HG03439 (cell line): ENCODE measurements at regions not wholly inside any gene's neighbourhood (a gene's known extent, or its start where the extent isn't known, plus 50 kb on each side); places are given as distances from the start of the nearest gene placed in this dataset.
A peak's percentile ranks its signal among the peaks of the same experiment; 100 is the strongest.
"Not testable (repeated sequence)": the region's sequence is repeated elsewhere in the genome, so short reads cannot be mapped to it uniquely, and the experiment has no call there.

ENCODE experiments used
- ATAC-seq: cut with Tn5 transposase; IDR thresholded peaks from one replicate; pipeline ENCODE4 v1.9.1; 2021; ENCODE audit warnings: mild to moderate bottlenecking, moderate library complexity; ENCODE audit not compliant: unreplicated experiment

DNA sequence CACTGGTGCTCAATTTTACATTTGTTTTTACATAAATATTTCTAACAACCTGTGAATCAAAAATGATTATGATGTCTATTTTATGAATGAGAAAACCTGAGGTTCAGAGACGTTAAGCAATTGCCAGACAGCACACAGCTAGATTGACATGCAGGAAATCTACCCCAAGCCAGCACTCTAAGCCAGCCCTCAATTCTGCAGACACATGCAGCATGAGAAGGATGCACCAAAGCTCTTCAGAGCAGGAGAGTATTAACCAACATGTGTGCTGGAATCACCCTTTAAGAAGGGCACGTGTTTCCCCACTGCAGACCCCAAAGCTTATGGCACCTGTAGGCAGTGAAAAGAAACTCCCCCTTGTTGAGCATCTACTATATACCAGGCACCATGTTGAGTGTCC is 126.1 kb upstream of the ARHGEF3 start:
- ATAC-seq = no peak

DNA sequence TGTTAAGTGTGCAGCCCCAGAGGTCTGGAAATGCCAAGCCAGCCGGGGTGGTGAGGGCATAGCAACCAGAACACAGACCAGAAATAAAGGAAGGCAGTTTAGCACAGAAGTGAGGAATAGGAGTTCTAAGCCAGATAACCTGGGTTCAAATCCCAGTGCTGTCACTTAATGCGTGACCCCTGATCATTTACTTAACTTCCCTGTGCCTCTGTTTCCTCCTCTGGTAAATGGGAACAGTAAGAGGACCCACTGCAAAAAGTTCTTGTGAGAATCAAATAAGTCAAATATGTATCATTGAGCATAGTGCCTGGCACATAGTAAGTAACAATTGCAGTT is 125.2 kb upstream of the ARHGEF3 start:
- no peak for ATAC-seq

DNA sequence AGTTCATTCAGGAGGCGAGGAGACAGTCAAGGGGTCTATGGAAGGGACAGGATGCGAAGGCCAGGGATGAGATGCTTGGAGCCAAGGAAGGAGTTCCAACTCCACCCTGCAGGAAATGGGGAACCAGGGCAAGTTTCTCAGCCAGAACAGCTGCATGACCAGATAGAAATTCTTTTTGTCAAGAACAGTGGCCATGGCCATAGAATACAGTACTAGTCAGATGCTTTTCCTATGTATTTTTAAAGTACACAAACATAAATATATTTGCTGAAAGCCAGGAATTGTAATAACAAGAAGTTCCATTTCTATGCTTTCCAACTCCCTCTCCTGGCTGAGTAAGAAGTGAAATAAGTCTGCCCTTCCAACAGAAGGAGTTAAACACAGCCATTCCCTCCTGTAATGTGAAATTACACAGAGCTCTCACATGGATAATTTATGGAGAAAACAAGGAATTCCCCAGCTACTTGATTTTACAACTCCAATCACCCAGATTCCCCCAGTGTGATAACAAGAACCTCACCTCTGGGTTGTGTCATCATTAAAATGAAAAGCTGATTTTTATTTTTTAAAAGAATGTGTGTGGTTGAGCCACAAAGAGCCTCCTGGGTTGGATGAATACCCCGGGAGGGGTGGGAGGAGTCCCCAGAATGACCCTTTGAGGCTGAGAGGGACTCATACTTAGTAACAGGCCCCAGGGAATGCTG is 124.6 kb upstream of the ARHGEF3 start:
- no peak for ATAC-seq

DNA sequence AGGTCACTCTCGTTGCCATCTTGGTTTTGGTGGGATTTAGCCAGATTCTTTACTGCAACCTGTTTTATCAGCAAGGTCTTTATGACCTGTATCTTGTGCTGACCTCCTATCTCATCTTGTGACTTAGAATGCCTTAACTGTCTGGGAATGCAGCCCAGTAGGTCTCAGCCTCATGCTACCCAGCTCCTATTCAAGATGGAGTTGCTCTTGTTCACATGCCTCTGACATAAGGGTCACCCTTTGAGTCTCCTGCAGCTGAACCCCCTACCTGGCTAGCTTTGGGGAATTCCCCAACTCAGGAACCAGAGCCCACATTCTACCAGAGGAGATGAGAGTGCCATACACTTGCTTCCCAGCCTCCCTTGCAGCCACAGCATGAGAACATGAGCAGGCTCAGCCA is 123.0 kb upstream of the ARHGEF3 start:
- not testable (repeated sequence) for ATAC-seq

DNA sequence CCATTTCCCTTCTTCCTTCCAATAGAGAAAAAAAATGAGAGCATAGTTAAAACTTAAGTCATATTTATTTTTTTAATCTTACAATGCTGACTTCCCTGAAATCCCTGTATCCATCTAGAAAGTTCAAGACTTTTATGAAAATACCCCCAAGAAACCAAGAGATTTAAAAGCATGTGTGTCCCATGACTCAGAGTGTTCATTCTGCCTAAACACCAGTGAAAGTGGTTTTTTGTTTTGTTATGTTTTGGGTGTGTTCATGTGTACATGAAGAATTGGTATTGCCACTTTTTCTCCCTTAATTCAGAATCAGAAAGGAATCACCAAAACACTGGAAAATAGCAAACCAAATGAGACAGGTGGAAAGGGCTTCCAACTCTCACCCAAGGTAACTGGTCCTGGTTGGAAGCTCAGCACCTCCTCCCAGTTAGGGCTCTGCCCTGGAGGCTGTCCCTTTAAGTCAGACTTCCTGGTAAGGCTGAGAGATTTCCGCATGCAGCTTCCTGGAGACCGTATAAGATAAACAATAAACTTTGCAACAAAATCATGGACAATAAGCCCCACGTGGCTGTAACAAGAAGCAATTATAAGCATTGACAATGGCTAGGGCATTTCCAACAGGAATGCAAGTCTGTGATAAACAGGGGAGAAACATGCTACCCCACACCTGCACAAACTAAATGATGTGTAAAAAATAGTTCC is 121.9 kb upstream of the ARHGEF3 start:
- ATAC-seq = no peak

DNA sequence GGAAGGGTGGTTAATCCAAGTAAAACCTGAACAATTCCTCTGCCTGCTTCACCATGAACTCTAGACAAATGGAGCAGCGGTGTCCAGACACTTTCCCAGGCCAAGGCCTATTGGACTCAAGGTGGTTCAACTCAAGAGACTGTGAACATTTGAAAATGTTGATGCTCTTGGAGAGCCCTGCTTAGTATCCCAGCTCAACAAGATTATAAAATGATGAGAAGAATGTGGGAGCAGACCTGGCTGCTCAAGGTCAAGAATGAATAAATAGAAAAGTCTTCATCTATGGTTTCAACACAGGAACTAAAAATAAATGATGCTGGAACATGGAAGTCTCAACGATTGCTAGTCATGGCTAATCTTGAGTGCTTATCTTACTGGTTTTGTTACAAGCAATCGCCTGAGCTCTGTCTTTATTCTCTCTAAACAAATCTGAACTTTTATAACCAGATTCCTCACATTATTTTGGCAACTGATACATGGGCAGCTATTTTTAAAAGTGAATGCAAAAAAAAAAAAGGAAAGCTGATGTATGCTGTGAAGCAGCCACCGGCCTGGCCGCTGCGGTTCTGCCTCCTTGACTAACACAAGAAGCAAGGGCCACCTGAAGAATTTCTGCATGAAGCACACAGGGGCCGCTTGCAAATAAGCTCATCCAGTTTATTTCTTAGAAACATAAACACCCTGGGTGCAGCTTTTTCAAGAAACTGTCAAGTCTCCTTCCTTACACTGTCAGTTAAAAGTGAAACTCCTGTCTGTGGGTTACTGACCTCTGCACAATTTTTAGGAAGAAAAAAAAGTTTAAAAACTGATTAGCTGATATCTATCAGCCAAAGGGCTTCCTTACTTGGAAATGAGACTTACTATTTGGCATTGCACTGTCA is 120.1 kb upstream of the ARHGEF3 start:
- no peak for ATAC-seq

DNA sequence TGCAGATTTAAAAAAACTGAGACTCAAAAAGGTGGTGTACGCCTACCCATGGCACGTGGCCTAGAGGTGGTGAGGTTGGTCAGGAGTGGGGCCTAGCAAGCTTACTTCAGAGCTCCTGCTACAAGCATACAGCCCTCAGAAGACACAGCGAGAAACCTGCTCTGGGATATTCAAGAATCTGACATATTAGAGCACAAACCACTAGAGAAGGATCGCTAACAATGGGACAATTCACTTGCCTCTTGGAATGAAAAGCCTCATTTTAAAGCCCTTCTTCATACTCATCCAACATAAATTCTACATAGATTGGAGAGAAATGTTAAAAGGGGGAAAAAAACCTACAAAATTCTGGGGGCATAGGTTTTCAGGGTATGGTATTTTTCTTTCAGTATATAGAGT is 118.0 kb upstream of the ARHGEF3 start:
- no peak for ATAC-seq

DNA sequence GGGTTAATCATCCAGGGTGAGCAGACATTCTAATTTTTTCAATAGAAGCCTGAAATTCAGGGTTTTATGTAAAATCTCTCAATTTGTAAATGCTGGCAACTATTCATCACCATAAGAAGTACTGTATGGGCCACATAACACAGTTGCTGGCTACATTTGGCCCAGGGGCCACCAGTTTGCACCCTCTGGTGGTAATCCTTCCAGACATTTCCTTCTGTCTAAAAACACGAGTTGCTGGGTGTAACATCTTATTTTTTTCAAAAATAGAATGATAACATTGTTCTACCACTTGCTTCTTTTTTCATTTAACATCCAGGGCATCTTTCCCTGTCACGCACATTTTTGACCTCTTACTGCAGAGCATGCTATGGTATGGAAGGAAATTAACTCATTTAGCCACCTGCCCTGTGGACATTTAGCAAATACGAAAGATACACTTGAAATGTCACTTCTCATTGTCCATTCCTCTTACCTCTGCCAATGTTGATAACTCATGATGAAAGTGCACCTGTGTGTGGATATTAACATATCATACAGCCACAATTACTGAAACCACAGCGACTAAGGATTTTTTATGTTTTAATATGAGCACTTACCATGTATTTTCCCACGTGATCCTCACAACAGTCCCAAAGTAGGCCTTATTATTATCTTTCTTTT is 117.5 kb upstream of the ARHGEF3 start:
- no peak for ATAC-seq

DNA sequence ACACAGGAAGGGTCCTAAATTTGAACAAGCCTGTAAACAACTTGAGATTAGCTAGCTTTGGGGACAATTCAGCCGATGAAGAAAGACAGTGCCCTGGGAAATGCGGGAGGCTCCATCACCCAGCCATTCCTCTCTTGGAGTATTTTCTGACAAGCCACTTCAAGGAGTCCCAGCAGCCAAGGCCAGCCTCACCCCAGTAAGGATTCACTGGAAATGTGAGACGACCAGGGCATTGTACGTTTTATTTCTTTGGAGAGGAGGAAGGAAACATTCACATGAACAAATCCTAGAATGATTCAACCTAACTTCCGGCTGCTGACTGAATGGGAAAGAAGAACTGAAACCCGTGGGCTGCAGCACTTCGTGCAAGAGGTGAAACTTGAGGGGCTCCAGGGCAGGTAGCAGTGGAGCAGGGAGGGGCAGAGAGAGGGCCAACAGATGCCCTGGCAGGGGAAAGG is 116.4 kb upstream of the ARHGEF3 start:
- ATAC-seq = peak; percentile 51

DNA sequence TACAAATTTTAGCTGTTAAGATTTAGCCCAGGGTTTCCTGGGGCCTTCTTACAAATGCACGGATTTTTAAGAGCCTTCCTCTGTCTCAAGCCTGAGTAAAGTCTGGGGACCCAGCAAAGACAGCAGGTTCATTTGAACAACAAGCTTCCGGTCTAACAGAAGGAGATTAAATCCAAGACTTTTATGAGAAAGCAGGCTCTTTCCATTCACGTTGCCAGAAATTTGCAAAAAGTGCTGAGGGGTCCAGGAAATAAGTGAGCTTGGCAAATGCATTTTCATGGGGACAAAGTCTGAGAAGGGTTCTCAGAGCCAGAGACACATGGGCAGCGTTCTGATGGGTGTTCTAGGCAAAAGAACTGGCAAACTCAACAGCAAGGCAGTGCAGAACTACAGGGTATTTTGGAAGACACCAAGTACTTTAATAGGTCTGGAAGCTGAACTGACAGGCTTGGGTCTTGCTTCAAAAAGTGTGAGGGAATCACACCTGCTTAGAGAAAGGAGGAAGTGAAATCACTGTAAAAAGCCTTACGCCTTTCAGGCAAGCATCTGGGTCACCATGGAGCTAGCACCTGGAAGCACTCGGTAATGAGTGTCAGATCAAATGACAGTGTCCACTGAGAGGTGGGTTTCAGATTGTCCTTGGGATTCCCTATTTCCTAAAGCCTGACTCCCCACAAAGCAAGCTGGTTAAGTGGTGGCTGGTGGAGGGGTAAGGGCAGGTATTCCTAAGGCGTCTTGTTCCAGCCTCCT is 115.8 kb upstream of the ARHGEF3 start:
- peak; percentile 64 for ATAC-seq

DNA sequence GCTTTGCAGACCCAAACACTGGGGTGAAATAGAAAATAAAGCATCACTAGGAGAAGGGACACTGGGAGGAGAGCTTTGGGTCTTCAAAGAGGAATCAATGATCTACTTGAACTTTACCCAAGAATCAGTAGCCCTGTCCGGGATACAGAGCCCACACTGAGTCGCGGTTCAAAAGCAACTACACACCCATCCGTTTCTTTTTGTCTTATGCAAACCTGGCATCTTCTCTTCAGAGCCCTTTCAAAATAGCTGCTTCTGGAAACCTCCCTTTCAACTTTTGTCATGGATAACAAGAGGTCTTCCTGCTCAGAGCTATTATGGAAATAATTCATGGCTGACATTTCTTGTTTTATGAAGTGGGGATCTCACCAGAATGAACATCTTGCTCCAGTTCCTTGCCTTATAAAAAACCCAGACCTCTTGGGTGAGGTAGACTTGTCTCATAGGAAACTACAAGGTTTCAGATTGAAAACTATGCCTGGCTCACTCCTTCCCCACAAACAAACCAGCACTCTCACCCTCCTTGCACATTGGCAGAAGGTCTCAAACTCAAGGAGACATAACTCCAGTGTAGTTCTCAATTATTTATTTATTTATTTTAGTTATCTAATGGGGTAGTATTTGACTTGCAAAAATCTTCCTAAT is 115.1 kb upstream of the ARHGEF3 start:
- ATAC-seq = no peak

DNA sequence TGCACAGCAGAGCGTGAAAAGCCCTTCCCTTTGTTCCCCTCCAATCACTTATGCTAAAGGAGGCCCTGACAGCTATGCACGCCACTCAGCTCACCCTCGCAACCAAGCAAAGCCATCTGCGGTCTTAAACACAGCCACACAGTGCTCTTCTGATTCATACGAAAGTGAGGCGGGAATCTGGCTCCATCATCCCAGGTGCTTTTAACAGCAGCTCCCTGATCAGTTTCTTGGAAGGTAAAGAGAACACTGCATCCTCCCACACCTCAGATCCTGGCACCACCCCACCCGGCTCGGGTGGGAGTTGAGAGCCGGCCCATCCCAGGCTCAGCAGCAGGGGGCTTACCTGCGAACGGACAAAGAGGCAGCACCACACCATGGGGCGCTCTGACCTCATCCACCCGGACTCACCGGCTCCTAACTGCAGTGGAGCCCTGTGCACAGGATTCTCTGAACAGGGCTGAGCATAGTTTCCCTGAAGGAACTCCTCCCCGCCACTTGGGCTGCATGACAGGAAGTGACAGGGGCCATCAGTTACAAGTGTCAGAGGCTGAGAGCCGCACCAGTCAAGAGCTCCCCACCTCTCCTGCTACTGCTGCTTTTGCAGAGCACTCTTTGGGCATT is 114.3 kb upstream of the ARHGEF3 start:
- ATAC-seq = peak; percentile 50

DNA sequence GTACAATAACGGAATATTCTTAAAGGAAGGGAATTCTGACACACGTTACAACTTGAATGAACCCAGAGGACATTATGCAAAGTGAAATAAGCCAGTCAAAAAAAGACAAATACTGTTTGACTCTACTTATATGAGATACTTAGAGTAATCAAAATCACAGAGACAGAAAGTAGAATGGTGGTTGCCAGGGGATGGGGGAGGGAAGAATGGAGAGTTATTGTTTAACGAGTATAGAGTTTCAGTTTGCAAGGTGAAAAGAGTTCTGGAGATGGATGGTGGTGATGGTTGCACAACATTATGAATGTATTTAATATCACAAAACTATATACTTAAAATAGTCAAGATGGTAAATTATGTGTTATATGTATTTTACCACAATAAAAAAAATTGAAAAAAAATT is 112.9 kb upstream of the ARHGEF3 start:
- no peak for ATAC-seq

DNA sequence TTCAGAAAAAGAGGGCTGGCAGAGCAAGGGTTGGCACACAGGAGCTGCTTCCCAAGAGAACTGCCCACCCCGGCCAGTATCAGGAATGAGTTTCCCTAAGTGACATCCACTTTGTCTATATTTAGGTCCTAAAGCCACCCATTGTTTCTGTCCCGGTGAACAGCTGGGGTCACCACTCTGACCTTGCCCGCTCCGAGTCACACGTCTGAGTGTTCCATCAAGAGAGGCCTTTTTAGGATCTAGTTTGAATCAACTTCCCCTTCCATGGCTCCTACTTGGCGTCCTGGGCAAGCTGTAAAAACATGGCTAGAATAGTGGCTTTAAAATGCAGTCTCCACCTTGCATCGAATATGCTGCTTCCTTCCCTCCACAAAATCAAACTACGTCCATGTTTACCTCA is 109.6 kb upstream of the ARHGEF3 start:
- no peak for ATAC-seq

DNA sequence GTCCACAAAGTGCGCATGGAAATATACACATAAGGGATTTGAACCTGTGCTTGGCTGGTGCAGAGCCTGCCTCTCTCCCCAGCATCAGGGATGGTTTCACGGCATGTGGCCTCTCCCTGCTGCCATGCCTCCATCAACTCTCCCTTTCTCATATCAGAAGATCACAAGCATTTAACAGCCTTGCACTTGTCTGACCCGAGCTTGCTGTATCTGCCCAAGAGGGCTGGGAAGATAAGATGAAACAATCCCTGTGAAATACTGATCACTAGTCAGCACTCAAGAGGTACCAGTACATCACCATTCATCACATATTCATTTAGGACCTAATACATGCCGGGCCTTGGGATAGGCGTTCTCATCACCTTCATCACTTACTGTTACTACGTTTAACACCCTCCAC is 107.6 kb upstream of the ARHGEF3 start:
- no peak for ATAC-seq

DNA sequence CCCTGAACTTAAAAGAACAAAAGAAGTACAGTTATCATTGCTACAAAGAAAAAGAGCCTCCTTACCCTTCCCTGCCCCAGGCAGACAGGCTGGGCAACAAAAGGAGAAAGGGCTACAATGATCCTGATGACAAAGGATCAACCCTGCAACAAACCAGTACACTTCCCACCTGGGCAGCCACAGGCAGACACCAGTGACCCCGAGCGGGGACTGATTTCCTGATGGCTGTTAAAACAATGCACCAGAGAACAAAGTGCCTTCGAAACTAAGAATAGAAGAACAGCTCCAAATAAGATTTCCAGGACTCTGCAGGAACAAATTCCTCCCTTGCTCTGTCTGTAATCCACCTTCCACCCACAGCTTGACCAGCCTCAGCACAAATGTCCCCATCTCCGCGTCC is 106.3 kb upstream of the ARHGEF3 start:
- no peak for ATAC-seq

DNA sequence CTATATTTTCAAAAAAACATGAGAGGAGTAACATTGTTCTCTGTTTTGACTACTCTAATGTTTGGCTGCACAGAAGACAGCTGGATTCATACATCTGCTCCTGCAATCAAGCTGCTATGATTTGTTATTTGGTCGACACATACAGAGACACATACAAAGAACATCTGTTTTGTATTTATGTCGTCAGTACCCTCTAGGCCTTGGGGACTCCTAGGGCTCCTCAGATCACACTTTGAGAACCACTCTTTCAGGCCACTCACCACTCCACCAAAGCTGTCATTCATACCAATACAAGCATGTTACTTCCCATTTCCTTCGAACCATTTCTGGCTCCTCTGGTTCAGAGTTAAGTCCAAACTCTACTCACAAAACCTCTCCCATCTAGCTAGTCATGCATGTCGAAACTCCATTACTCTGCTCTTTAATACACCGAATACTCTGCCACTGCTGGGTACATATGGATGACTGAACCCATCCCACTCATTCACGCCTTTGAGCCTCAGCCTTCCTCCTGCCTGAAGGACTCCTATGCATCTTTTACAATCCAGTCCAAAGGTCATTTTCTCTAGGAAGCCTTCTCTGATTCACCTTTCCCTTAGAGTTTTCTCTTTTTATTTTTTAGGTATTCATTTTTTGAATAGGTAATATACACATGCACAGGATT is 102.9 kb upstream of the ARHGEF3 start:
- ATAC-seq = no peak

DNA sequence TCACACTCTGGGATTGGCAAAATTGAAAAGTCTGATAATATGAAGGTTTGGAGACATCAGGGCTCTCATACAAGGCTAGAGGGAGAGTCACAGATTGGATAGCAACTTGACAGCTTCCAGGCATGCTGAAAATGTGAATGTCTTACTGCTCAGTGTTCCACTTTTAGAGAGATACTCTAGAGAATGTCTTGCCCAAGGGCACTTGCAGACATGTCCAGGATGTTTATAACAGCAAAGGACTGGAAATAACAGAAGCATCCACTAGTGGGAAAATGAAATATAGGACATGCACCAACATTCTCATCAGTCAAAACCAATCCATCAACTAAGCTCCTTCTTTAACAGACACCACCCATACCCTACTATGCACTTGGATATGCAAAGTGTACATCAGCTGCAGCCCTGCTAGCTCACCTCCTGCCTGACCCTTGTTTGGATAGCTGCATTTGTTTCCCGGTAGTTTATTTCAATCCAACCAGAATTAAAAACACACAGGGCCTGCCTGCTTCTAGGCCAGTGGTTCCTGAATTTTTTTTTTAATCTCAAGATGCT is 101.6 kb upstream of the ARHGEF3 start:
- no peak for ATAC-seq
